DND-41 (cell line): ENCODE measurements at regions not wholly inside any gene's neighbourhood (a gene's known extent, or its start where the extent isn't known, plus 50 kb on each side); places are given as distances from the start of the nearest gene placed in this dataset.

Source experiments
- EZH2 ChIP-seq: IDR thresholded peaks from 3 replicates; pipeline ENCODE4 v1.6.1; 2012; ENCODE audit warnings: borderline replicate concordance, low read depth, mild to moderate bottlenecking, moderate library complexity, low read length, inconsistent platforms; ENCODE audit not compliant: severe bottlenecking
- TF ChIP-seq, protein P1 (sequence below): IDR thresholded peaks from 2 replicates; pipeline ENCODE4 v1.5.1; 2012; ENCODE audit warnings: borderline replicate concordance, low read length, moderate library complexity, mild to moderate bottlenecking; ENCODE audit not compliant: poor library complexity, severe bottlenecking; ENCODE audit errors: extremely low read depth

GRCh38 chr5:40441733-40442132 lies 238.0 kb upstream of the PTGER4 start:
- TF ChIP-seq, protein P1, sequence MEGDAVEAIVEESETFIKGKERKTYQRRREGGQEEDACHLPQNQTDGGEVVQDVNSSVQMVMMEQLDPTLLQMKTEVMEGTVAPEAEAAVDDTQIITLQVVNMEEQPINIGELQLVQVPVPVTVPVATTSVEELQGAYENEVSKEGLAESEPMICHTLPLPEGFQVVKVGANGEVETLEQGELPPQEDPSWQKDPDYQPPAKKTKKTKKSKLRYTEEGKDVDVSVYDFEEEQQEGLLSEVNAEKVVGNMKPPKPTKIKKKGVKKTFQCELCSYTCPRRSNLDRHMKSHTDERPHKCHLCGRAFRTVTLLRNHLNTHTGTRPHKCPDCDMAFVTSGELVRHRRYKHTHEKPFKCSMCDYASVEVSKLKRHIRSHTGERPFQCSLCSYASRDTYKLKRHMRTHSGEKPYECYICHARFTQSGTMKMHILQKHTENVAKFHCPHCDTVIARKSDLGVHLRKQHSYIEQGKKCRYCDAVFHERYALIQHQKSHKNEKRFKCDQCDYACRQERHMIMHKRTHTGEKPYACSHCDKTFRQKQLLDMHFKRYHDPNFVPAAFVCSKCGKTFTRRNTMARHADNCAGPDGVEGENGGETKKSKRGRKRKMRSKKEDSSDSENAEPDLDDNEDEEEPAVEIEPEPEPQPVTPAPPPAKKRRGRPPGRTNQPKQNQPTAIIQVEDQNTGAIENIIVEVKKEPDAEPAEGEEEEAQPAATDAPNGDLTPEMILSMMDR = no peak
- TF ChIP-seq EZH2 = no peak
